HG02852 (cell line): ENCODE measurements at regions not wholly inside any gene's neighbourhood (a gene's known extent, or its start where the extent isn't known, plus 50 kb on each side); places are given as distances from the start of the nearest gene placed in this dataset.

Experiments used
- ATAC-seq: cut with Tn5 transposase; IDR thresholded peaks from one replicate; pipeline ENCODE4 v1.9.1; 2021; ENCODE audit warnings: mild to moderate bottlenecking, moderate library complexity; ENCODE audit not compliant: unreplicated experiment

- no peak for ATAC-seq
These were observed 92.0 kb upstream of the MKLN1 start for GRCh38 chr7:131235489-131236317.

DNA sequence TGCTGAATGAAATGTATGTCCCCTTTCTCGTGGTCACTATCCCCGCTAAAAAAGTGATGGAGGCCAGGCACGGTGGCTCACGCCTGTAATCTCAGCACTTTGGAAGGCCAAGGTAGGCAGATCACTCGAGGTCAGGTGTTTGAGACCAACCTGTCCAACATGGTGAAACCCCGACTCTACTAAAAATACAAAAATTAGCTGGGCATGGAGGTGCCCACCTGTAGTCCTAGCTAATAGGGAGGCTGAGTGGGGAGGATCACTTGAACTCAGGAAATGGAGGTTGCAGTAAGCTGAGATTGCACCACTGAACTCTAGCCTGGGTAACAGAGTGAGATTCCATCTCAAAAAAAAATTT, 91.4 kb upstream of the MKLN1 start:
- ATAC-seq, result no peak

DNA sequence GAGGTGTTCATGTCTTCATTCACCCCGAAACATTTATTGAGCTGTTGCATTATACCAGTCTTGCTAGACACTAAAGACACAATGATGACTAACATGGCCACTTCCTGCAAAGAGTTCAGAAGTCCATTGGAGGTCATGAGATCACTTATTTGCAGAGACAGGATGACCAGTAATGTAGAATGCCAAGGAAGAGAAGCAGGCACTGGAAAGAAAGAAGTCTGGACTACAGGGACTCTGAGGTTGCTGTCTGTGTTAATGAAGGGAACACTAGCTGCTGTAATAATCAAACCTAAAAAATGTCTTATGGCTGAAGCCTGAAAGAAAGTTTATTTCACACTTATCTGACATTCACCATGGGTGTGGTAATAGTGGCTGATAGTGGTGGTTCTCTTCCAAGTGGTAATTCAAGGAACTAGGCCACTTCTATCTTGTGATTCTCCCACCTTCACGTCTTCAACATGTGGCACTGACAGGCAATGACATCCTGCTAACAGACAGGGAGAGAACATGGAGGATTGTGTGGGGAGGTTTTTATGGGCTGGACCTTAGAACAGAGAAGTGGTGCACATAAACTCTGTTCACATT, 89.2 kb upstream of the MKLN1 start:
- no peak for ATAC-seq

- ATAC-seq, result no peak
These were observed 86.3 kb upstream of the MKLN1 start for GRCh38 chr7:131241386-131241785.

DNA sequence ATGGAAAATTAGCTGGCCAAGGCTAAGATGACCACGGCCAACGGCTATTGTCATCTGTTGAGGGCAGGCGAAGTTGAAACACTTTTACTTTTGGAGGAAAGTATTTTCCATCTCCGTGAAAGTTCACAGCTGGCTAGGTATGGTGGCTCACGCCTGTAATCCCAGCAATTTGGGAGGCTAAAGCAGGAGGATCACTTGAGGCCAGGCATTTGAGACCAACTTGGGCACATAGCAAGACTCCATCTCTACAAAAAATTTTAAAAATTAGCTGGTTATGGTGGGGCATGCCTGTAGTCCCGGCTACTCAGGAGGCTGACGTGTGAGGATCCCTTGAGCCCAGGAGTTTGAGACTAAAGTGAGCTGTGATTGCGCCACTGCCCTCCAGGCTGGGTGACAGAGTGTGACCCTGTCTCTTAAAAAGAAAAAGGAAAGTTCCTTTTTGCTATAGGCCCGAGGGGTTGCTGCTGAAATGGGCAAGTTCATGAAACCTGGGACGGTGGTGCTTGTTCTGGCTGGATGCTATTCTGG, 85.5 kb upstream of the MKLN1 start:
- ATAC-seq, result no peak

DNA sequence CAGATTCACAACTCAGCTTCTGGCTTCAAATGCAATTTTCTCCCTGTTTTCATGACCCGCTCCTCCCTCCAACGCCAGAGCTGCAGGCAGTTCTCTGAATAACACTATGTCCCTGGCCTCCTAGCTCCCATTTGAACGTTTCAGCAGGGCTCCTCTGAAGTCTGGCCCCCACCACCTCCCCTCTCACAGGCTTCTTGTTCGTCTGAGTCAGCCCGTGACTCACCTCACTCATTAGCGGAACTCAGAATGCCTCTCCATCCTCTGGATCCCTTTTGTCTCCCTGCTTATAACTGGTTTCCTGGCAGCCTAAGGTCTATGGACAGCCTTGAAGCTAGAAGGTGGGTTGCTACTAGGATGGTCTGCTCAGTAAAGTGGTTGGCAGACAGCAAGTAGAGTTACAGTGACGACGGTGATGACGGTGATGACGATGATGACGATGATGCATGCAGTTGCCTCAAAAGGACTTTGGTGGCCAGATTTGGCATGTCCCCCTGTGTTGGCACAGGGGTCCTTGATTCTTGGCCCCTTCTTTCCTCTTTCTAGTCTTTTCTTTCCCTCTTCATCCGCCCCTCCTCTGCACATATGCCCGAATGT, 83.3 kb upstream of the MKLN1 start:
- no peak for ATAC-seq

DNA sequence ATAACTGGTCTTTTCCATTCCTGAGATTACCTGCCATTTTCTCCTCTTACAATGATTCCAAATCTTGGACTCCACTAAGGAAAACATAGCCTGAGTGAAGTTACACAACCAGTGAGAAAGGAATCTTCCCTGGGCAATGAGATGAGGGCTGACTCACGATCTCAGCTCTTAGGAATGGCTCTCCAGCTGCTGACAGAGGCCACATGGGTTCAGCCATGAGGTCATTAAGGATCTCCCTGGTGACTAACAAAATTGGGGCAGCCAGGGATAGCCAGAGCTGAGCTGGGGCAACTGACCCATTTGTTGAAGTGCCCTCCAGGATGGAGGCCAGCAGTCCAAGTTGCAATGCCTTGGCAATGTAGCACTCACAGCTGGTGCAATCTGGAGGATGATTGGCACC, 78.7 kb upstream of the MKLN1 start:
- ATAC-seq, result no peak

DNA sequence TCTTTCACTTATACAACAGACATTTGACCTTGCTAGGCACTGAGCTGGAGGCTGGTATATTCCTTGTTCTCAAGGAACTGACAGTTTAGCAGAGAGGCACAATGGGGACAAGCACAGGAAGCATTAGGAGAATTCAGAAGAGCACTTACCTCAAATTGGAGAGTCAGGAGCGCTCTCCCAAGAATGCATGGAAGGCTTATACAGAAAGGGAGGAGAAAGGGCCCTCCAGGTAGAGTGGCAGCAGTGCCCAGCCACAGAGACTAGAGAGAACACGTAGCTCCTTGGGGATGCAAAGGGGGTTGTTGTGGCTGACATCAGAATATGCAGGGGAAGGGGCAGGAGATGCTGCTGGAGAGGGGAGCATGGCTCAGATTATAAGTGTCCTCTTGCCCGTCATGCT, 78.2 kb upstream of the MKLN1 start:
- no peak for ATAC-seq

DNA sequence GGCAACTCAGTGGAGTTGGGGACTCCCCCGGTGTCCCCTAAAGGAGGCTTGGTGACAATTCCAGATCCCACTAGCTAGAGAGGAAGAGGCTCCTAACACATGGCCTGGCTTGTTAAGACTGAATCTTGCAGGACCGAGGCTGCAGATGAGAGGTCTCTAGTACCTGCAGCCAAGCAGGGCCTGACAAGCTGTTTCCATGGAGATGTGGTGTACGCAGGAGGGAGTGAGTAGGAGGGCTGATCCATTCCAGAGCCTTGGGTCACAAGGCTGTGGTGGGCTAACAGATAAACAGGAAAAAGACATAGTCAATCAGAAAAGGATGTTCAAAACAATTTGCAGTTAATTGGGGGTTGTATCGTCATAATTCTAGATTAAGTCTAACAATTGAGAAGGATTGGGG, 77.3 kb upstream of the MKLN1 start:
- no peak for ATAC-seq

DNA sequence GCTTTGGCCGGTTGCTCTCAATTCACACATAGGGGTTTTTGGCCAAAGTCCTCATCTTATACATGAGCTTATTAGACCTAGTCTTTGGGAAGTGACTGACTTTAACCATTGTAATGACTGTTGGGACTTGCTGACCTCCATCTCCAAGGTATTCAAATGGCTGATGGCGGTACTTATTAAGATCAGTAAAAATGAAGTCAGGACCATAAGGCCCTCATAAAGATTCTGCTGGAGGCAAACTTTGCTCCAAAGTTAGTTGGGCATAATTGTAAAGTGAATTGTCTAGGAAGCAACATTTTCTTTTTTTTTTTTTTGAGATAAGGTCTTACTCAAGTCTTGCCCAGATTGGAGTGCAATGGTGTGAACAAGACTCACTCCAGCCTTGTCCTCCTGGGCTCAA, 76.3 kb upstream of the MKLN1 start:
- no peak for ATAC-seq

DNA sequence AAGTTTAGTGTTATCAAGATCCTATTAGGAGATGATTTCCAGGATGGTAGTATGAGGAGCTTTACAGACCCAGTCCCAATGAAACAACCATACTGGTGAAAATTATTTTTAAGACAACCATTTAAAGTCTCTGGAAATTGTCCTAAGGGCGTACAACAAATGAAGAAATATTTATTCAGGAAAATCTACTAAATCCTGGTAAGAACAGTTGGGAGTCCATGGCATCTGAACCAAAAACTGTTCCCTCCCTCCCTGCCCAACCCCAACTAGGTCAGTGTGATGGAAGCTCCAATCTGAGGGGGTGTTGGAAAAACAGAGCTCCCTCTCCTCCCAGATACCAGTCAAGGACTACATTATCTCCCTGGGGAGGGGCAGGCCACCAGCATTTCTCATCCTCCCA, 74.7 kb upstream of the MKLN1 start:
- ATAC-seq, result no peak

GRCh38 chr7:131254211-131254610, 73.5 kb upstream of the MKLN1 start:
- no peak for ATAC-seq

DNA sequence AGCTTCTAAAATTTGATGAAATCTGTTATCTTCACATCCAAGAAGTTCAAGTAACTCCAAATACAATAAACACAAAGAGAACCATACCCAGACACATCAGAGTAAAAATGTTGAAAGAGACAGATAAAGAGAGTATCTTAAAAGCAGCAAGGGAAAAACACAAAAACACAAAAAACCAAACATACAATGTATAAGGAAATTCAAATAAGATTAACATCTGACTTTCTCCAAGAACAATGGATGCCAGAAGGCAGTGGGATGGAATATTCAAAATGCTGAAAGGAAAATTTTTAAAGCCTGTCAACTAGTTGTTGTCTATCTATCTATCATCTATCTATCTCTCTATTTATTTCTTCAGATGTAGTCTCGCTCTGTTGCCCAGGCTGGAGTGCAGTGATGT, 72.4 kb upstream of the MKLN1 start:
- ATAC-seq, result no peak

- ATAC-seq, result no peak
These were observed 66.1 kb upstream of the MKLN1 start for GRCh38 chr7:131261476-131261994.

GRCh38 chr7:131265227-131265626, 62.4 kb upstream of the MKLN1 start:
- no peak for ATAC-seq

DNA sequence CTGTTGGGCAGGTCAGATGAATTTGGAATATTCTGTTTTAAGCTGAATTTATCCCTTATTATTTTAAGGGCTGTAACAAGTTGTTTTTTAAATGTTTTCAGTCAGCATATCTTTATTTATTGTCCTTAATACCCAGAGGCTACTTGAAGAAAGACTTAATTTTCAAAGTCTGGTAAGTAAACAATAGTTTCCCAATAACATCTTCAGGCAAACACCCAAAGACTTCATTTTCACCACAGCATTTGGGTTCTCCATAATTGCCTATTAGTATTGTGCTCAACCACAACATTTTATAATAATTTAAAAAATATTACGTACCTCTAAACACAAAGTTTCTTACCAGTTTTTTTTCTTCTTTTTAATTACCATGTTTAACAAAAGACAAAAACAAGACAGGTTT, 60.0 kb upstream of the MKLN1 start:
- ATAC-seq, result no peak

DNA sequence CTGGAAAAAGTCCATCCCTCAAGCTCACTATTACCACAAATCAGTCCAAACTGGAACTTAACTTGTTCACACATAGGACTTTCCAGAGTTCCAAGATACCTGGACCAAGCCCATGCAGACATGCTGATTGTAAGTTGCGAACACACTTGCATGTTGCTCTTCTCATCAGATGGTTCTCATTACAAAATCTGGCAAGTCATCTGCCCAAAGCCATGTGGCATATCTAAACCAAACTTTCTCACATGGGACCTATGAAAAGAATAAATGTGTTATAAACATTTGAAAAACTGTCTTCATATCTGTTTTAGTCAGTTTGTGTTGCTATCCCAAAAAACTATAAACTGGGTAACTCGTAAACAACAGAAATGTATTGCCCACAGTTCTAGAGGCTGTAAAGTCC, 58.8 kb upstream of the MKLN1 start:
- ATAC-seq, result no peak

DNA sequence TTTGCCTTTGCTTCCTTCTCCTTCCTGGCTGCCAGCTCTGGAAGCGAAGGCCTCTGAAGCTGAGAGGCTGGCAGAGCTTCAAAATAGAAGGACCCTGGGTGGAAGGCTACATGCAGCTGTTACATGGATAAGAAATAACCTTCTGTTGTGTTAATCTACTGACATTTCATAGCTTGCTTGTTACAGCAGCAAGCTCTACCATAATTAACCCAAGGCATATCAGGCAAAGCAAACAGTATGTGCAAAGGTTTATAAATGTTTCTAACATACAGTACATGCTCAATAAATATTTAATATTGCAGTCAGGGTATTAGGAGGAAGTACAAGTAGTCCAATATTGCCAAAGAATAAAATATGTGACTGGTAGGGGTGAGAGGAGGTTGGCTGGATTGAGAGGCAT, 55.6 kb upstream of the MKLN1 start:
- ATAC-seq, result no peak

GRCh38 chr7:131274986-131275385, 52.7 kb upstream of the MKLN1 start:
- no peak for ATAC-seq

- ATAC-seq, result no peak
These were observed 51.5 kb upstream of the MKLN1 start for GRCh38 chr7:131276190-131276589.

GRCh38 chr7:131276748-131277147, 50.9 kb upstream of the MKLN1 start:
- ATAC-seq, result no peak
